HG02938 (cell line): ENCODE measurements at regions not wholly inside any gene's neighbourhood (a gene's known extent, or its start where the extent isn't known, plus 50 kb on each side); places are given as distances from the start of the nearest gene placed in this dataset.

ENCODE experiments used
- ATAC-seq: cut with Tn5 transposase; IDR thresholded peaks from one replicate; pipeline ENCODE4 v1.9.1; 2021; ENCODE audit warnings: mild to moderate bottlenecking, moderate library complexity; ENCODE audit not compliant: unreplicated experiment

DNA sequence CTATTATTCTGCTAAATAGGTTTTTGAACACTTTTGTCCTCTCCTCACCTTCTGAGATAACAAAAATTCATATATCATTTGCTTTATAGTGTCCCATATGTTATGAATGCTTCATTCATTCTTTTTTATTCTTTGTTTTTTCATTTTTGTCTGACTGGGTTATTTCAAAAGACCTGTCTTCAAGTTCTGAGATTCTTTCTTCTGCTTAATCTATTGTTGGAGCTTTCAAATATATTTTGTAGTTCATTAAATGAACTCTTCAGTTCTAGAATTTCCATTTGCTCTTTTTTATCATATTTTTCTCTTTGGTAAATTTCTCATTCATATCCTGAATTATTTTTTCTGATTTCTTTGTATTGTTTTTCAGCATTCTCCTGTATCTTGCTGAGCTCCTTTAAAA is 53.1 kb upstream of the SCIN start:
- ATAC-seq = no peak

DNA sequence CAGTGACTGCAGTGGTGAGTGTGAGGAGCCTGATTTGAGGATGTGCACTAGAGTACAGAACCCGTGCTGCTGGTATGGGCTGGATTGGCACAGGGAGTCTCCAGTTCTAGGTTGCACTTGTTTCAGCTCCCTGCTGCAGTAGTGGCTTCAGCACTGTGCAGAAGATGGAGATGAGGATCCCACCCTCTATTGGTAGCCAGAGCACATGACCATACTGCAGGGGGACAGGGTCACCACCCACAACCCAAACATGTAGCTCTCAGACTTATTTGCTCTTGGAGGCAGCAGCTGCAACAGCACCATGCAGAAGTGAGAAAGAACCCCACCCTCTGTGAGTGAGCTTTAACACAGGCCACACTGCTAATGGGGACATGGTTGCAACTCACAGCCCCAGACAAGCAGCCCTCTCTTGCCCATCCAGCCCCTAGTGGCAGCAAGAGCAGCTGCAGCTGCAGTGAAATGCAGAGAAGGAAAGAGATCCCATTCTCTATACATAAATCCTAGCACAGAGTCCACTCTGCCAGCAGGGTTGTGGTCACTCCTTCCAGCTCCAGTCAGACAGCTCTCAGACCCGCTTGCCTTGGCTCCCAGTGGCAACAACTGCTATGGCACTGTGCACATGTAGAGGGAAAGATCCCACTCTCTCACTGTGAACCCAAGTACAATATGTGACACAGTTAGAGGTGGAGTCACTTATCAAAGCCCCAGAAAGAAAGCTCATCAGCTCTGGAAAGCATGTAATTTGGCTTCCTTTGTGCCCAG is 51.4 kb upstream of the SCIN start:
- peak; percentile 87 for ATAC-seq

DNA sequence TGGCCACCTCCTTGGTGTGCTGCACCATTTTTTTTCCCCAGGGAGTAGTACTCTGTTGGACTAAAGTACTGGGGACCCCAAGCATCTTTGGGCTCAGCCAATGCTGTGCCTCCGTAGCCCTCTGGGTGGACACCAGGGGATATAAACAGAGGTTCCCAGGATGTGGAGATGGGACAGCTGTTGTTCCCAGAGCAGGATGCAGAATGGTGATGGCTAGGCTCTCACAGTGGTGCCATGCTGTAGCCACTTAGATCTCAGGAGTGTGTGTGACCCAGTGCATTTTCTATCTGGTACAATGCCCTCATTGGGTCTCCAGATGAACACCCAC is 50.9 kb upstream of the SCIN start:
- ATAC-seq = no peak
